ENCODE measurements at regions not wholly inside any gene's neighbourhood (a gene's known extent, or its start where the extent isn't known, plus 50 kb on each side); places are given as distances from the start of the nearest gene placed in this dataset.
A peak's percentile ranks its signal among the peaks of the same experiment; 100 is the strongest.

DNA sequence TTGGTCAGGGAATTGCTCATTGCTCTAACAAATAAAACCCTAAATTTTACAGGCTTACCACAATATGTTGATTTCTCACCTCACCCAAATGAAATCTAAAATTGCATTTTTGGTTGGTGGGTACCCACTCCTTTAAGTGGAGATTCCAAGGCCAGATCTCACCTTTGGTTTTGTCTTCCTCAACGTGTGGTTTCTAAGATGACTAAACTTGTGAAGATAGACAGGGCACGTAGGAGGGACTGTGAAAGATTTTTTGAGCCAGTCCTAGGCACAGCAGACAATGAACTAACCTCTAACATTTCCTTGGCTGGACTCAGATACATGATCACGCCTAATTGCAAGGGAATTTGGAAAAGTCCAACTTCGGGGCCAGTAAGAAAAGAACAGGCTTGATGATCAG lies 1003.9 kb downstream of the FLRT2 start:
- Histone ChIP-seq H3K27me3 (no peaks in the 10 kb centered on the region), H3K9me3 (ENCODE audit: low read depth) (no peaks in the 10 kb centered on the region), H3K4me1 (ENCODE audit: low read depth) (no peaks in the 10 kb centered on the region), H3K36me3 (no peaks in the 10 kb centered on the region), H3K27ac (no peak overlapping the region), H3K4me3 (no peak overlapping the region)
- DNase-seq (ENCODE audit: low read depth in 1 of 2, low spot score in 1 of 2): no peak
- TF ChIP-seq, protein P1, sequence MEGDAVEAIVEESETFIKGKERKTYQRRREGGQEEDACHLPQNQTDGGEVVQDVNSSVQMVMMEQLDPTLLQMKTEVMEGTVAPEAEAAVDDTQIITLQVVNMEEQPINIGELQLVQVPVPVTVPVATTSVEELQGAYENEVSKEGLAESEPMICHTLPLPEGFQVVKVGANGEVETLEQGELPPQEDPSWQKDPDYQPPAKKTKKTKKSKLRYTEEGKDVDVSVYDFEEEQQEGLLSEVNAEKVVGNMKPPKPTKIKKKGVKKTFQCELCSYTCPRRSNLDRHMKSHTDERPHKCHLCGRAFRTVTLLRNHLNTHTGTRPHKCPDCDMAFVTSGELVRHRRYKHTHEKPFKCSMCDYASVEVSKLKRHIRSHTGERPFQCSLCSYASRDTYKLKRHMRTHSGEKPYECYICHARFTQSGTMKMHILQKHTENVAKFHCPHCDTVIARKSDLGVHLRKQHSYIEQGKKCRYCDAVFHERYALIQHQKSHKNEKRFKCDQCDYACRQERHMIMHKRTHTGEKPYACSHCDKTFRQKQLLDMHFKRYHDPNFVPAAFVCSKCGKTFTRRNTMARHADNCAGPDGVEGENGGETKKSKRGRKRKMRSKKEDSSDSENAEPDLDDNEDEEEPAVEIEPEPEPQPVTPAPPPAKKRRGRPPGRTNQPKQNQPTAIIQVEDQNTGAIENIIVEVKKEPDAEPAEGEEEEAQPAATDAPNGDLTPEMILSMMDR (IDR thresholded peaks at IDR 0.05; ENCODE audit: low read depth, low read length): no peak

- peak in 1 of 2 donors; percentile 64 for DNase-seq (ENCODE audit: low read depth in 1 of 2, low spot score in 1 of 2)
- Histone ChIP-seq H3K4me1 (ENCODE audit: low read depth) (no peaks in the 10 kb centered on the region), H3K27ac (no peak overlapping the region), H3K36me3 (no peaks in the 10 kb centered on the region), H3K4me3 (no peak overlapping the region), H3K9me3 (ENCODE audit: low read depth) (no peaks in the 10 kb centered on the region), H3K27me3 (no peaks in the 10 kb centered on the region)
- TF ChIP-seq, protein P1 (IDR thresholded peaks at IDR 0.05; ENCODE audit: low read depth, low read length): no peak
Measured at GRCh38 chr14:86532219-86532618, 1002.3 kb downstream of the FLRT2 start.

GRCh38 chr14:86530457-86530856 lies 1000.5 kb downstream of the FLRT2 start:
- TF ChIP-seq, protein P1 (IDR thresholded peaks at IDR 0.05; ENCODE audit: low read depth, low read length): no peak
- no peaks in the 10 kb centered on the region for H3K4me1 ChIP-seq (ENCODE audit: low read depth)
- DNase-seq (ENCODE audit: low read depth in 1 of 2, low spot score in 1 of 2): no peak
- no peaks in the 10 kb centered on the region for H3K36me3 ChIP-seq
- H3K27me3 ChIP-seq: no peaks in the 10 kb centered on the region
- H3K4me3 ChIP-seq: no peak overlapping the region
- no peak overlapping the region for H3K27ac ChIP-seq
- no peaks in the 10 kb centered on the region for H3K9me3 ChIP-seq (ENCODE audit: low read depth)

GRCh38 chr14:86527312-86527711 lies 997.4 kb downstream of the FLRT2 start:
- TF ChIP-seq, protein P1 (IDR thresholded peaks at IDR 0.05; ENCODE audit: low read depth, low read length): no peak
- Histone ChIP-seq H3K4me3 (no peak overlapping the region), H3K4me1 (ENCODE audit: low read depth) (peaks cover 12% of the 10 kb centered on the region), H3K27ac (no peak overlapping the region), H3K36me3 (no peaks in the 10 kb centered on the region), H3K27me3 (no peaks in the 10 kb centered on the region), H3K9me3 (ENCODE audit: low read depth) (no peaks in the 10 kb centered on the region)
- no peak for DNase-seq (ENCODE audit: low read depth in 1 of 2, low spot score in 1 of 2)

GRCh38 chr14:86525673-86526072 lies 995.7 kb downstream of the FLRT2 start:
- H3K27ac ChIP-seq: no peak overlapping the region
- H3K4me3 ChIP-seq: no peak overlapping the region
- DNase-seq (ENCODE audit: low read depth in 1 of 2, low spot score in 1 of 2): no peak
- H3K36me3 ChIP-seq: no peaks in the 10 kb centered on the region
- no peaks in the 10 kb centered on the region for H3K9me3 ChIP-seq (ENCODE audit: low read depth)
- H3K27me3 ChIP-seq: no peaks in the 10 kb centered on the region
- H3K4me1 ChIP-seq (ENCODE audit: low read depth): peaks cover 27% of the 10 kb centered on the region
- TF ChIP-seq, protein P1 (IDR thresholded peaks at IDR 0.05; ENCODE audit: low read depth, low read length): no peak

GRCh38 chr14:86521843-86522242 lies 991.9 kb downstream of the FLRT2 start:
- H3K4me3 ChIP-seq: no peak overlapping the region
- peaks cover 30% of the 10 kb centered on the region for H3K4me1 ChIP-seq (ENCODE audit: low read depth)
- no peak for DNase-seq (ENCODE audit: low read depth in 1 of 2, low spot score in 1 of 2)
- H3K9me3 ChIP-seq (ENCODE audit: low read depth): no peaks in the 10 kb centered on the region
- H3K27me3 ChIP-seq: no peaks in the 10 kb centered on the region
- TF ChIP-seq, protein P1 (IDR thresholded peaks at IDR 0.05; ENCODE audit: low read depth, low read length): no peak
- H3K27ac ChIP-seq: peak overlapping the region; percentile 91
- H3K36me3 ChIP-seq: no peaks in the 10 kb centered on the region
